B cell (primary cell): ENCODE measurements at regions not wholly inside any gene's neighbourhood (a gene's known extent, or its start where the extent isn't known, plus 50 kb on each side); places are given as distances from the start of the nearest gene placed in this dataset.

ENCODE experiments used
- EZH2 ChIP-seq: IDR thresholded peaks from 2 replicates; pipeline ENCODE4 v1.6.1; 2012; ENCODE audit warnings: borderline replicate concordance, low read depth, mild to moderate bottlenecking, moderate library complexity, low read length; ENCODE audit not compliant: insufficient read depth, poor library complexity, severe bottlenecking
- TF ChIP-seq, protein P1 (sequence below): fragments of 200-600 bp; IDR thresholded peaks from one replicate; pipeline ENCODE4 v1.8.0; 2022; ENCODE audit warnings: antibody characterized with exemption, mild to moderate bottlenecking

DNA sequence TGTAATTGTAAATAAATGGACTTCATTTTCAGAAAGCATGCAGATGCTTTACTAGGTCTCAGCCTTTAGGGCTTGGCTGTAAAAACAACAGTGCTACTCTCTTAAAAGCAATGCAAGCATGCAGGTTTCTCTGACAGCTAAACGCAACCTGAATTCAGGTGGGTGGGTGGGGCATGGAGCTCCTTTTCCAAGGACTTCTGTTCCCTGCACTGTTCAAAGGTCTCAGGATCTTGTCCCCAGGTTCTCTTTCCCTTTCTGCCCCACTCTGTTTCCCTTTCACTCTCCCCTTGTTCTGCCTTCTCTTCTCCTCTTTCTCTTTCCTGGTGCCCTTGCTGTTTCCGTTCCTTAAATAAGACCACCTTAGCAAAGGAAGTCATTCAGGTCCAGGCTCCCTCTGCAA, 1527.5 kb upstream of the SLC10A2 start:
- TF ChIP-seq, protein P1, sequence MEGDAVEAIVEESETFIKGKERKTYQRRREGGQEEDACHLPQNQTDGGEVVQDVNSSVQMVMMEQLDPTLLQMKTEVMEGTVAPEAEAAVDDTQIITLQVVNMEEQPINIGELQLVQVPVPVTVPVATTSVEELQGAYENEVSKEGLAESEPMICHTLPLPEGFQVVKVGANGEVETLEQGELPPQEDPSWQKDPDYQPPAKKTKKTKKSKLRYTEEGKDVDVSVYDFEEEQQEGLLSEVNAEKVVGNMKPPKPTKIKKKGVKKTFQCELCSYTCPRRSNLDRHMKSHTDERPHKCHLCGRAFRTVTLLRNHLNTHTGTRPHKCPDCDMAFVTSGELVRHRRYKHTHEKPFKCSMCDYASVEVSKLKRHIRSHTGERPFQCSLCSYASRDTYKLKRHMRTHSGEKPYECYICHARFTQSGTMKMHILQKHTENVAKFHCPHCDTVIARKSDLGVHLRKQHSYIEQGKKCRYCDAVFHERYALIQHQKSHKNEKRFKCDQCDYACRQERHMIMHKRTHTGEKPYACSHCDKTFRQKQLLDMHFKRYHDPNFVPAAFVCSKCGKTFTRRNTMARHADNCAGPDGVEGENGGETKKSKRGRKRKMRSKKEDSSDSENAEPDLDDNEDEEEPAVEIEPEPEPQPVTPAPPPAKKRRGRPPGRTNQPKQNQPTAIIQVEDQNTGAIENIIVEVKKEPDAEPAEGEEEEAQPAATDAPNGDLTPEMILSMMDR: no peak
- TF ChIP-seq EZH2: no peak
